GM12878 (cell line): ENCODE measurements at regions not wholly inside any gene's neighbourhood (a gene's known extent, or its start where the extent isn't known, plus 50 kb on each side); places are given as distances from the start of the nearest gene placed in this dataset.

Experiments
- EP300 ChIP-seq, 2 experiments: fragments of 150-350 bp in 1 of 2; IDR thresholded peaks; 2 replicates each; pipeline ENCODE4 v1.6.1; 2011 to 2012; ENCODE audit warnings: low read depth in 2 of 2, low read length in 2 of 2, borderline replicate concordance in 1 of 2, improper control_type of control experiment in 1 of 2, inconsistent platforms in 1 of 2; ENCODE audit not compliant: control insufficient read depth in 1 of 2
- FOS ChIP-seq: IDR thresholded peaks from 3 replicates; pipeline ENCODE4 v1.6.1; 2011; ENCODE audit warnings: borderline replicate concordance; ENCODE audit not compliant: insufficient read length; ENCODE audit errors: extremely low read depth
- GABPA ChIP-seq: IDR thresholded peaks from 2 replicates; pipeline ENCODE4 v1.6.1; 2014; ENCODE audit warnings: antibody characterized with exemption, low read depth, mild to moderate bottlenecking, inconsistent platforms
- HDAC2 ChIP-seq: fragments of 200-600 bp; sonication (generic); IDR thresholded peaks from 2 replicates; pipeline ENCODE4 v1.6.1; 2017
- POLR2A ChIP-seq: IDR thresholded peaks from 2 replicates; pipeline ENCODE4 v1.6.1; 2011; ENCODE audit warnings: low read depth, mild to moderate bottlenecking, low read length
- RAD21 ChIP-seq: IDR thresholded peaks from 2 replicates; pipeline ENCODE4 v1.6.1; 2011; ENCODE audit warnings: mild to moderate bottlenecking, low read depth, low read length, moderate library complexity; ENCODE audit not compliant: insufficient read depth
- TF ChIP-seq, protein P1 (sequence below): fragments of 450-650 bp; IDR thresholded peaks from 2 replicates; pipeline ENCODE4 v1.6.1; 2017; ENCODE audit warnings: mild to moderate bottlenecking
- TF ChIP-seq, protein P2 (sequence below), 3 experiments: IDR thresholded peaks in 2 of 3; conservative IDR thresholded peaks in 1 of 3; 2 replicates each; pipeline ENCODE4 v1.5.1; 2011; ENCODE audit warnings: low read depth in 3 of 3, low read length in 3 of 3, mild to moderate bottlenecking in 3 of 3, control low read depth in 2 of 3, moderate library complexity in 2 of 3, inconsistent platforms in 1 of 3, mixed read lengths in 1 of 3; ENCODE audit not compliant: control insufficient read depth in 2 of 3, insufficient read depth in 1 of 3; ENCODE audit errors: extremely low read depth in 1 of 3
- TF ChIP-seq, protein P3 (sequence below): IDR thresholded peaks from 2 replicates; pipeline ENCODE4 v1.6.1; 2012; ENCODE audit warnings: low read length, inconsistent platforms

DNA sequence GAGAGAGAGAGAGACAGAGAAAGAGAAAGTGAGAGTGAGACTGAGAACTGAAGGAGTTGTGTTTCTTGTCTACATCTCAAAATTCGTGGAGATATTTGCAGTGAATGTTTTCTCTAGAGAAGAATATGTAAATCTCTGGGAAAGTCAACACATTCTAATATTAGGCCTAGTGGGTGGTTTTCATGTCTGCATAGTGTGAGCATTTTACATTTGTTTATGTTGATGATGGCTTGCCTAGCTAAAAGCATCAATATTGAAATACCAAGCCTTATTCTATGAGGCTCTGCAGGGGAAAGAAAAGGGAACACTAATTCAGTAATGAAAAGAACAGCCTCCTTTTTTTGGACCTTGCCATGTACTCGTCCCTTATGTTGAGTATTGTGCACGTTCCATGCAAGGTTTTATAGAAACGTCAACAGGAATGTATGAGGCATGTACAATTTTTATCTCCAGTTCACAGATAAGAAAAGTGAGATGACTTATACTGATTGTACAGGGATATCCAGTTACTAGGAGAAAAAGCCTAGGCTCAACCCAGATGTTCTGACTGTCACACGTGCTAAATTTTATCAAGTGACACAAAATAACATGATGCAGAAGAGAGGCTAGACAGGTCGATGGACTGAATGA is 1288.9 kb upstream of the SLC10A2 start:
- TF ChIP-seq RAD21 (no peak), EP300 (IDR thresholded peaks at IDR 0.05; ENCODE audit: borderline replicate concordance in 1 of 2, control insufficient read depth in 1 of 2, low read depth in 2 of 2, low read length in 2 of 2) (no peak), POLR2A (no peak), HDAC2 (no peak), FOS (no peak), GABPA (no peak)
- TF ChIP-seq, protein P1, sequence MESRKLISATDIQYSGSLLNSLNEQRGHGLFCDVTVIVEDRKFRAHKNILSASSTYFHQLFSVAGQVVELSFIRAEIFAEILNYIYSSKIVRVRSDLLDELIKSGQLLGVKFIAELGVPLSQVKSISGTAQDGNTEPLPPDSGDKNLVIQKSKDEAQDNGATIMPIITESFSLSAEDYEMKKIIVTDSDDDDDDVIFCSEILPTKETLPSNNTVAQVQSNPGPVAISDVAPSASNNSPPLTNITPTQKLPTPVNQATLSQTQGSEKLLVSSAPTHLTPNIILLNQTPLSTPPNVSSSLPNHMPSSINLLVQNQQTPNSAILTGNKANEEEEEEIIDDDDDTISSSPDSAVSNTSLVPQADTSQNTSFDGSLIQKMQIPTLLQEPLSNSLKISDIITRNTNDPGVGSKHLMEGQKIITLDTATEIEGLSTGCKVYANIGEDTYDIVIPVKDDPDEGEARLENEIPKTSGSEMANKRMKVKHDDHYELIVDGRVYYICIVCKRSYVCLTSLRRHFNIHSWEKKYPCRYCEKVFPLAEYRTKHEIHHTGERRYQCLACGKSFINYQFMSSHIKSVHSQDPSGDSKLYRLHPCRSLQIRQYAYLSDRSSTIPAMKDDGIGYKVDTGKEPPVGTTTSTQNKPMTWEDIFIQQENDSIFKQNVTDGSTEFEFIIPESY, result no peak
- TF ChIP-seq, protein P2, sequence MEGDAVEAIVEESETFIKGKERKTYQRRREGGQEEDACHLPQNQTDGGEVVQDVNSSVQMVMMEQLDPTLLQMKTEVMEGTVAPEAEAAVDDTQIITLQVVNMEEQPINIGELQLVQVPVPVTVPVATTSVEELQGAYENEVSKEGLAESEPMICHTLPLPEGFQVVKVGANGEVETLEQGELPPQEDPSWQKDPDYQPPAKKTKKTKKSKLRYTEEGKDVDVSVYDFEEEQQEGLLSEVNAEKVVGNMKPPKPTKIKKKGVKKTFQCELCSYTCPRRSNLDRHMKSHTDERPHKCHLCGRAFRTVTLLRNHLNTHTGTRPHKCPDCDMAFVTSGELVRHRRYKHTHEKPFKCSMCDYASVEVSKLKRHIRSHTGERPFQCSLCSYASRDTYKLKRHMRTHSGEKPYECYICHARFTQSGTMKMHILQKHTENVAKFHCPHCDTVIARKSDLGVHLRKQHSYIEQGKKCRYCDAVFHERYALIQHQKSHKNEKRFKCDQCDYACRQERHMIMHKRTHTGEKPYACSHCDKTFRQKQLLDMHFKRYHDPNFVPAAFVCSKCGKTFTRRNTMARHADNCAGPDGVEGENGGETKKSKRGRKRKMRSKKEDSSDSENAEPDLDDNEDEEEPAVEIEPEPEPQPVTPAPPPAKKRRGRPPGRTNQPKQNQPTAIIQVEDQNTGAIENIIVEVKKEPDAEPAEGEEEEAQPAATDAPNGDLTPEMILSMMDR (IDR thresholded peaks at IDR 0.05 in 2 of 3, conservative IDR thresholded peaks at IDR 0.05 in 1 of 3; ENCODE audit: control insufficient read depth in 2 of 3, extremely low read depth in 1 of 3, insufficient read depth in 1 of 3, low read depth in 3 of 3, low read length in 3 of 3), result no peak
- TF ChIP-seq, protein P3, sequence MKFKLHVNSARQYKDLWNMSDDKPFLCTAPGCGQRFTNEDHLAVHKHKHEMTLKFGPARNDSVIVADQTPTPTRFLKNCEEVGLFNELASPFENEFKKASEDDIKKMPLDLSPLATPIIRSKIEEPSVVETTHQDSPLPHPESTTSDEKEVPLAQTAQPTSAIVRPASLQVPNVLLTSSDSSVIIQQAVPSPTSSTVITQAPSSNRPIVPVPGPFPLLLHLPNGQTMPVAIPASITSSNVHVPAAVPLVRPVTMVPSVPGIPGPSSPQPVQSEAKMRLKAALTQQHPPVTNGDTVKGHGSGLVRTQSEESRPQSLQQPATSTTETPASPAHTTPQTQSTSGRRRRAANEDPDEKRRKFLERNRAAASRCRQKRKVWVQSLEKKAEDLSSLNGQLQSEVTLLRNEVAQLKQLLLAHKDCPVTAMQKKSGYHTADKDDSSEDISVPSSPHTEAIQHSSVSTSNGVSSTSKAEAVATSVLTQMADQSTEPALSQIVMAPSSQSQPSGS, result no peak
